GM12873 (cell line): ENCODE measurements at regions not wholly inside any gene's neighbourhood (a gene's known extent, or its start where the extent isn't known, plus 50 kb on each side); places are given as distances from the start of the nearest gene placed in this dataset.

Experiments
- TF ChIP-seq, protein P1 (sequence below): IDR thresholded peaks from 2 replicates; pipeline ENCODE4 v1.5.1; 2012; ENCODE audit warnings: low read depth, mild to moderate bottlenecking, moderate library complexity, low read length, control low read depth; ENCODE audit not compliant: insufficient read depth; ENCODE audit errors: missing control alignments

DNA sequence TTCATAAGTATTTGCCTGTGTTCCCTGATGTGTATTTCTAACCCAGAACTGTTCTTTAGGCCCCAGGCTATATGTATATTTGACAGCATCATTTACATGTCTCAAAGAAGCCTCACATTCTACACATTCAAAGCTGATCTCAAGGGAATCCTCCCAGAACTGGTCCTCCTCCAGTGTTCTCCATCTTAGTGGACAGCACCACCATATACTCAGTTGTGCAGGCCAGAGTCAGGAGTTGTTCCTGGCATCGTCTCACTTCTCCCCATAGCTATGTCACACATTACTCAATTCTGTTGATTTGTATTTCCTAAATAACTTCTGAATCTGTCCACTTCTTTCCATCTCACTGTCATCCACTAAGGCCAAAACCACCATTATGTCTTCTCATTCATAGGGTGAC is 82.8 kb upstream of the TRPC3 start:
- TF ChIP-seq, protein P1, sequence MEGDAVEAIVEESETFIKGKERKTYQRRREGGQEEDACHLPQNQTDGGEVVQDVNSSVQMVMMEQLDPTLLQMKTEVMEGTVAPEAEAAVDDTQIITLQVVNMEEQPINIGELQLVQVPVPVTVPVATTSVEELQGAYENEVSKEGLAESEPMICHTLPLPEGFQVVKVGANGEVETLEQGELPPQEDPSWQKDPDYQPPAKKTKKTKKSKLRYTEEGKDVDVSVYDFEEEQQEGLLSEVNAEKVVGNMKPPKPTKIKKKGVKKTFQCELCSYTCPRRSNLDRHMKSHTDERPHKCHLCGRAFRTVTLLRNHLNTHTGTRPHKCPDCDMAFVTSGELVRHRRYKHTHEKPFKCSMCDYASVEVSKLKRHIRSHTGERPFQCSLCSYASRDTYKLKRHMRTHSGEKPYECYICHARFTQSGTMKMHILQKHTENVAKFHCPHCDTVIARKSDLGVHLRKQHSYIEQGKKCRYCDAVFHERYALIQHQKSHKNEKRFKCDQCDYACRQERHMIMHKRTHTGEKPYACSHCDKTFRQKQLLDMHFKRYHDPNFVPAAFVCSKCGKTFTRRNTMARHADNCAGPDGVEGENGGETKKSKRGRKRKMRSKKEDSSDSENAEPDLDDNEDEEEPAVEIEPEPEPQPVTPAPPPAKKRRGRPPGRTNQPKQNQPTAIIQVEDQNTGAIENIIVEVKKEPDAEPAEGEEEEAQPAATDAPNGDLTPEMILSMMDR = no peak

DNA sequence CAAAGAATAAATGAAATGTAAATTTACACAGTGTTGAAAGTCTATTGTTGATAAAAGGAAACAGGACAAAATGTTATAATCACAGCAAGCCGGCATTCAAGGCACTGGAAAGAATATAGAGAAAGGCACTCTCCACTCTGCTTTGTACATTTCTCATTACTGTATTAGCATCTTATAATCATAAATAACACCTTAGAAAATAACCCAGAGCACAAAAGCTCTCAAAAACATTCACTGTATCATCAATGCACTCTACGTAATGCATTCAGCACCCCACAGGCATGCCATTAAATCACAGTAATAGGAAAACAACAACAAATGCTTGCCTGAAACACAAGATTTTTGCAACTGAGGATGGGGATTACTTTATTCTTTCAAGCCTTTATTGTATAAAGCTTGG is 75.3 kb upstream of the TRPC3 start:
- TF ChIP-seq, protein P1 = no peak

DNA sequence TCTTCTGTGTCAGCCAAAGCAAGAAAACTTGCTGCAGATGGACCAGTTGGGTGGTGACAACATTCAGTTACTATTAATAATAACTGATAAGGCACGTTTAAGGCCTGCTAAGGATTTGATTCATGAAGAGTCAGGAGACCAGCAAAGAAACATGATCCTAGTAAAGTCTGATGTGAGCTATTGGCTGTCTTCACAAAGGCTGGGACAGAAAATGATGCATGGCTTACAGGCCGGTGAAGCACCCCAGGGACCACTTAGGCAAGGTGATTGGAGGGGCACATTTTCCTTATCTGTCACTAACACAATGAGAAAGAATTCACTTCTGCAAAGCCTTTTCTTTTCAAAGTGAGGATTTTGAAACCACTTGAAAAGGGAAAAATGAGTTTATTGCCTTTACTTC is 65.4 kb upstream of the TRPC3 start:
- TF ChIP-seq, protein P1 = no peak

DNA sequence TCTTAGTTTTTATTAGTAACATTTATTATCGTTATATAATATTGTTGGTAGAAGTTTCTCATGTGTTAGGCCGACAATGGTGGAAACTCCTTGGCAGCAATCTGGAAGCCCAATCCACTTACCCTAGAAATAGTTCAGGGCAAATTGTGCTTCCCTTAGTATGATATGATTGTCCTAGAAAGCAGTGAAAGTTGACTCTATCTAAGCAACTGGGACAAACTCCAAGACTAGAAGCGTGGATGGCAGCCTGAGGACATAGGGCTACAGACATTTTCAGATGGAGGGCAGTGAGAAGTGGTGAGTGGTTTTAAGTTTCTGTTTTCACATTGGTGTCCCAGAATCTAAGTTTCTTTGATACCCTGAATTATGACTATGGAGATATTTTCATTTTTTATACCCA is 63.3 kb upstream of the TRPC3 start:
- TF ChIP-seq, protein P1 = no peak

DNA sequence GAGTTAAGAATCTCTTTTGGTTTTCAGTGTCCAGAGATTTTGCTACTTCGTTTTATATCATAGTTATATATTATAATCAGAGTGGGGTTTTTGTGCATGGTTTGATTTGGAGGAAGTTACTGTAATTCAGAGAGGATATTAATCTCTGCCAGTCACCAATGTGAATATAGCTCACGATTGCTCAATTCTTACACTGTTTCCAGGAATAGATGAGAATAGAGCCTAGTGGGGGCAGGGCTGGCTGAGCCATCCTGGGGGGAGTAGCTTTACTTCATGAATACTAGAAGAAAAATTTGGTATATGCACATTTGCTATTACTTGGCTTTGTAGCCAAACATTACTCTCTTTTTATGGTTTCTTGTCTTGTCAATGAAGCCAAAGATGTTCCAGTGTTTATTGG is 60.9 kb upstream of the TRPC3 start:
- TF ChIP-seq, protein P1 = no peak

DNA sequence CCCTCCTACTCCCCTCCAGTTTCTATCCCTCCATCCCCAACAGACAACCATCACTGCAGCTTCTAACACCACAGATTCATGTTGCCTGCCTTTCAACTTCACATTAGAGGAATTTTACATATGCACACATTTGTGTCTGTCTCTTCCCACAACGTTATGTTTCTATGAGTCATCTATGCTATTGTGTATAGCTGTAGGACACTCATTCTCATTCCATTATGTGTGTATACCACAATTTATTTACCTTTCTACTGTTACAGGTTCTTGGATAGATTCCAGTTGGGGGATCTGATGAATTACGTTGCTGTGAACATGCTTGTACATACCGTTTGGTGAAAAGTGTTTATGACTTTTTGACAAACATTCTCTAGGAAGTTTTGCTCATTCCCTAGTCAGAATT is 58.8 kb upstream of the TRPC3 start:
- TF ChIP-seq, protein P1 = no peak

DNA sequence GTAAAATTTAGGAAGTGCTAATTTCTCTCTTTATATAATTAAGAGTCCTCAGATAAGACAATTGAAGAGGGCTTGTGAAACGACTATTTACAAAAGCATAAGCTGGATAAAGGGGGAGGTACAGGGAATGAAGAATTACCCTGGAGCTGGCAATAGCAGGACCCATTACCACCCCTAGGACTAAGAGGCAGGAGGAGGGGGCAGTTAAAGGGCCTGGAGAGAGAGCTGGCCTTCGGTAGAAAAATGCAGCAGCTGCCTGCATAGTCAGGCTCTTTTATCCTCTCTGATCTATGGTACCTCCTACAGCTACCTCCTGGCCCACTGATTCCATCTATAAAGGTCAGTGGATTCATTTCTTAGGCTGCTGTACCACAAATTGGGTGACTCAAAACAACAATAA is 57.7 kb upstream of the TRPC3 start:
- TF ChIP-seq, protein P1 = no peak
